ENCODE measurements at regions not wholly inside any gene's neighbourhood (a gene's known extent, or its start where the extent isn't known, plus 50 kb on each side); places are given as distances from the start of the nearest gene placed in this dataset.
"Not testable (repeated sequence)": the region's sequence is repeated elsewhere in the genome, so short reads cannot be mapped to it uniquely, and the experiment has no call there.

DNA sequence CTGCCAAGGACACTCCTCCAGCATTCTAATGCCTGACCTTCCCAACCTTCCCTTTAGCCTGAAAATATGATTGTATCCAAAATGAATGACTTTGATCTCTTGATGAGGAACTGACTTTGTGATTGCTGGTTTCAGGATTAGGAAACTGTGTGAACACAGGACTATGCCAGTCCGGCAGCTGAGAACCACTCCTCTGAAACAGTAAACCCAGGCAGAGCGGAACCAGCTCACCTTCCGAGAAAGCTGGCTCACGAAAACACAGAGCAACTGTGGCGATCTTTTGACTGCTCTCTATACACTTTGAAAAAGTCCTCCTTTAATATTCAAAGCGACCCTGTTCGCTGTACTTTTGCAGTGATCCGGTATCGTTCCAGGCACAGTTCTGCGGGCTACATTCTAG is 258.8 kb upstream of the IRS2 start:
- DNase-seq (ENCODE audit: low read depth, low spot score): no peak

DNA sequence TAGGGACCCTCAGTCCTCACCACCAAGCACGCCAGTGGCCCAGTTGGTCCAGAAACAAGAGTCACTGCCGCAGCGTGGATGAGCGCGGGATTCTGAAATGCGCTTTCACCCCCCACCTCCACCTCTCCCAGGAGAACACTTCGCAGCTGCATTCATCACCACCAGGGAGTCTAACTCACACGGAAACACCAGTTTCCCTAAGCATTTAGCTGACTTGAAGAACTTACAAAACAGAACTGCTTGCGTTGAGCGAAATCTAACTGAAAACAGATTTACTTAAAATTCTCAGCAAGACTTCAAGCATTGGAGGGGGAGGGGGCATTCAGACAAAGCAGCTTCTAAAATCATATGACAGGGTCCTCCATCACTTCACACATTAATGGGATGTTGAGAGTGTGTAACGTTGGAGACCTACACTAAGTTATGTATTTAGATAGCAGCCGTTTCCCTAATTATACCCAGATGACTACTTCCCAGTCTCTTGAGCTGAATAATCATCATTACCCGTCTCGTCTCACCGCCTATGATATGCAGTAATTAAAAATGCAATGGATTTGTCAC is 258.2 kb upstream of the IRS2 start:
- DNase-seq (ENCODE audit: low read depth, low spot score): no peak

DNA sequence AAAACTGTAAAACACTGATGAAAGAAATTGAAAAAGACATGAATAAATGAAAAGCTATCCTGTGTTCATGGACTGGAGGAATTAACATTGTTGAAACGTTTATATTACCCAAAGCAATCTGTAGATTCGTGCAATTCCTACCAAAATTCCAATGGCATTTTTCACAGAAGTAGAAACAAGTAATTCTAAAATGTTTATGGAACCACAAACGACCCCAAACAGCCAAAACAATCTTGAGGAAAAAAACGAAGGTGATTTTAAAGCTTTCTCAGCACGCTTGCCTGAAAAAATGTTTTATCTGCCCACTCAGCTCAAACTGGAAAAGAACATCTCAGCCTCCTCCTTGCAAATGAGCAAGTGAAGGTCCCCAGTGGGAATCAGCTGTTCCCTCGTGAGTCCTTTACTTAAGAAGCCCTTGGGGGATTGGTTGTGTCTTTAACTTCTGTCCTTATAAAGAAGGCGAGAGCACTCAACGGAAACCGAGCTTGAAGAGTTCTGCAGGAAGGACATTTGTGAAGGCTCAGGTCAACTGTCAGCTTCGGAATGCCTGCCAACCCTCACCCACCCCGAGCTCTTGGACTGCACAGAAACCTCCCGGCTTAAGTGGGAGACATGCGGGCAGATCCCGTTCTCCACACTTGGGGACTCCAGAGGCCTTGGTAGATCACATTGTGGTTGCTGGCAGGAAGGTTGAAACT is 256.0 kb upstream of the IRS2 start:
- no peak for DNase-seq (ENCODE audit: low read depth, low spot score)

DNA sequence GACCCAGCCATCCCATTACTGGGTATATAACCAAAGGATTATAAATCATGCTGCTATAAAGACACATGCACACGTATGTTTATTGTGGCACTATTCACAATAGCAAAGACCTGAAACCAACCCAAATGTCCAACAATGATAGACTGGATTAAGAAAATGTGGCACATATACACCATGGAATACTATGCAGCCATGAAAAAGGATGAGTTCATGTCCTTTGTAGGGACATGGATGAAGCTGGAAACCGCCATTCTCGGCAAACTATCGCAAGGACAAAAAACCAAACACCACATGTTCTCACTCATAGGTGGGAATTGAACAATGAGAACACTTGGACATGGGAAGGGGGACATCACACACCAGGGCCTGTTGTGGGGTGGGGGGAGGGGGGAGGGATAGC is 255.3 kb upstream of the IRS2 start:
- DNase-seq (ENCODE audit: low read depth, low spot score): not testable (repeated sequence)

DNA sequence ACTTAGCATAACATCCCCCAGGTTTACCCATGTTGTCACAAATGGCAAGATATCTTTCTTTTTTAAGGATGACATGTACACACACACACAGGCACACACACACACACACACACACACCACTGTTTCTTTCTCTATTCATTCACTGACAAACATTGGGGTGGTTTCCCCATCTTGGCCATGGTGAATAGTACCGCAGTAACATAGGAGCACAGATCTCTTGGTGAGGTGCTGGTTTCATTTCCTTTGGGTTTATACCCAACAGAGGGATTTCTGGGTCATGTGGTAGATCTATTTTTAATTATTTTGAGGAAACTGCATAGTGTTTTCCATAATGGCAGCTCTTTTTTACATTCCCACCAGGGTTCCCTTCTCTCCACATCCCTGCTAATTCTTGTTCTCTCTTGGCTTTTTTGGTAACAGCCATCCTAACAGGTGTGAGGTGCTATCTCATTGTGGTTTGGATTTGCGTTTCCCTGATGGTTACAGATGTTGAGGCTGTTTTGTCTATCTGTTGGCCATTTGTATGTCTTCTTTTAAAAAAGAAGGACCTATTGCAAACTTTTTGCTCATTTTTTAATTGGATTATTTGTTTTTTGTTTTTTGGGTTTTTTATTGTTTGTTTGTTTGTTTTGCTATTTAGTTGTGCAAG is 251.7 kb upstream of the IRS2 start:
- DNase-seq (ENCODE audit: low read depth, low spot score): no peak

DNA sequence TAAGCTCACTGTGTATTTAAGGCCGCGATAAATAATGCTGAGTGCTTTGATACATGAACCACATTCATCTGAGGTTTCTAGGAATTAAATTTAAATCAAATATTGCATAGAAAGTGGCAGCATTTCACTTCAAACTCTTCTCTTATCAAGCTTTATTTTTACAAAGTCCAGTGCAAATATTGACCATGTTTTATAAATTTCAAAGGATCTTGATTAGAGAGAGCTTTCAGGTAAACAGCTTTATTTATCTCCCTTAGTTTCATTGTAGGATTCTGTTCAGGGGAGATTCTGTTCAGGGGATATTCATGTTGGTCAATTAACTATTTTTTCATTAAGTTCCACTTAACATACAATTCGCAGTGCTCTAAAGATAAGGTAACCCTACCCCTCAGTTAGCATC is 249.7 kb upstream of the IRS2 start:
- DNase-seq (ENCODE audit: low read depth, low spot score): no peak

DNA sequence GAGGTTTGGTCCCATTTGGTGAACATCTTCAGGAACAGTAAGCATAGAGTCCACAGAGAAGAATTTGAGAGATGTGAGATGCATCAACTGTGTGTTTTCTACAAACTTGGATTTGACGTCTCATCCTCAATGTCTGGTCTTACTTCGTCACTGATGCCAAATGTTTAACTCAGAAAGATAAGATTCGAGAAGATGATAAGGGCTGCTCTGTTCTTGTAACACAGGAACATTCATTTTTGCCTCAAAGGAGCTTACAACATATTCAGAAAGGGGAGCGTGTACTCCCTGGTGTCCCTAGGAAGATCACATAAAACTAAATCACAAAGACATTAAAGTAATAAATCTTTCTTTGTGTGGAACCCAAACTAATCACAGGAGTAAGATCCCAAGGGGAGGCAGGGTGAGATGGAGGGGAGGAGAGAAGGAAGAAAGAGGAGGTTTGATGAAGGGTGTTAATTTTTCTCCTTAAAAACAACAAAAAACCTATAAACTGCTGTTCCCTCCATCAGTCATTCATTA is 247.7 kb upstream of the IRS2 start:
- DNase-seq (ENCODE audit: low read depth, low spot score): no peak

DNA sequence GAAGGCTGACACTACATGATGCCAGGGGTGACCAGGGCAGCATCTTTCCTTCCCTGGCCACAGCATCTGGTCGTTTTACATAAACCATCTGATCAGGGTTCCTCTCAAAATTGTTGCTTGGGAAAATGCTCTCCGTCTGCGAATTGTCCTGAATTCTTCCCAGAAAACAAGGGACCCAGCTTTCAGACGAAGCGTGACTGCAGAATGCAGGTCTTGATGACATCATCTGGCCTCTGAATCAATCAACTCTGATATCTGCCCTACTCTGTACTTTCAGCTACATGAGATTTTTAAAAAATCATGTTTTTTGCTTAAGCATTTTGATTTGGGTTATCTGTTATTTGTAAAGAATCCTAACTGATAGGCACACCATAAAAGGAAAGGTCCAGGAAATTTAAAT is 246.6 kb upstream of the IRS2 start:
- no peak for DNase-seq (ENCODE audit: low read depth, low spot score)

DNA sequence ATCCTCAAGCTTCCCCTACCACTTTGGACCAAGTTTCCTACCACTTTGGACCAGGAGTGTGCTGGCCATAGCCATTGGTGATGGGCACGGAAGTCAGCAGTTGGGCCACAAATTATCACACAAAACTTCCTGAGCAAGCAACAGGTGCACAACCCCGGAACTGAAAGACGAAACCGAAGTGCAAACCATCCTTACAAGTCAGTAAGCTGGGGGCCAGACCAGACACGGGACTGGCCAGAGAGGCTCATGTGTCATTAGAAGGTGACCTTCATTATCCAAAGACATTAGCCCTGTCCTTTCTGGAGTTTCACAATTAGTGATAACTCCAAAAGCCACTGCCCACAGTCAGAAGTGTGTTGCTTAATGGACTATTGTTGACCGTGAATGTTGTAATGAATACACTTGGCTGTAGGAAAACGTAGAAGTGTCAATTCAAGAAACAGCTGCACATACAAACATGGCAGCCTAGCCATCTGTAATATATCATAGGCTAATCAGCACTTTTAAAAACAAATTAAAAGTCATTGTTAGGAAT is 244.1 kb upstream of the IRS2 start:
- no peak for DNase-seq (ENCODE audit: low read depth, low spot score)

DNA sequence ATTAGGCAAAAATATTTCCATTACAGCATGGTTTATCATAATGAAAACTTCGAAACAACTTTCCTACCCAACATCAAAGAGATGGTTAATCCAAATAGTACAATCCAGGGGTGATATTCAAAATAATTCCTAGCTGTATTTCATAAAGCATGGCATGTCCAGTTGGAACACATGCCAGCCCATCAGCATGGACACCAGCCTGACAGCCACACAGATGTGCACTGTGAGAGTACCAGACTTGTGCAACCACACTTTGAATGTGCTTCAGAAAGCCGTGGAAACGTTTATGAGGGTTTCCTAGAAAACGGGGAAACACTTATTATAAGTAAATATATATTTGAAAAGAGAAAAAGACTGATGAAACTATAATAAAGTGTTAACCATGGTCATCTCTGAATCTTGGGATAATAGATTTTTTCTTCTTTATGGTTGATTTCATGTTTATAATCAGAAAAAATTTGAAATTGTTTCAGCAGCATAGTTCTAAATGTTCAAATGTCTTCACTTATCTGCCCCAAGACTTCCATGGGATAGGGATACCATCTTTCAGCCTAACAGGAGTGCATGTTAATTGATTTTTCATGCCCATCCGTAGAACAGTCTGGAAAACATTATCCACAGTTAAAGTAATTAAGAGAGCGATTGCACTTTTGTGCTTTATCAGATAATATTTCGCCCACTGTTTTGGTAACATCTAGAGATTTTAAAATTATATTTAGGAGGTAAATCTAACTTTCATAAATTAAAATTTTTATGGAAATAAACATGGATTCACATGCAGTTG is 242.6 kb upstream of the IRS2 start:
- no peak for DNase-seq (ENCODE audit: low read depth, low spot score)

DNA sequence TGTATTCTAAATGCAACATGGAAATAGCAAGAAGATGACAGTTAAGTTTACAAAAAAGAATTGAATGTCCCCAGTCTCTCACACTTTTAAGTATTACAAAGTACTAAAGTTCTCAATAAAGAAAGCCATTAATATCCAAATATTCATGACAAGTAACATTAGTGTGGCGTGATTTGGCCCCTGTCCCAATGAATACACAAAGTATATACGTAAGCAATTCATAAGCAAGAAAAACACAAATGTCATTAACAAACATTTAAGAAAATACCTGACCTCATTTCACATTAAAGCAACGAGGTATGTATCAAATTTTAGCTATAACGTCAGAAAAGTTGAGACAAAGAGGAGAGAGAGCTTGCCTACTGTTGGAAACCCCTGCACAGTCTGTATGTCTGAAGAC is 241.9 kb upstream of the IRS2 start:
- no peak for DNase-seq (ENCODE audit: low read depth, low spot score)

DNA sequence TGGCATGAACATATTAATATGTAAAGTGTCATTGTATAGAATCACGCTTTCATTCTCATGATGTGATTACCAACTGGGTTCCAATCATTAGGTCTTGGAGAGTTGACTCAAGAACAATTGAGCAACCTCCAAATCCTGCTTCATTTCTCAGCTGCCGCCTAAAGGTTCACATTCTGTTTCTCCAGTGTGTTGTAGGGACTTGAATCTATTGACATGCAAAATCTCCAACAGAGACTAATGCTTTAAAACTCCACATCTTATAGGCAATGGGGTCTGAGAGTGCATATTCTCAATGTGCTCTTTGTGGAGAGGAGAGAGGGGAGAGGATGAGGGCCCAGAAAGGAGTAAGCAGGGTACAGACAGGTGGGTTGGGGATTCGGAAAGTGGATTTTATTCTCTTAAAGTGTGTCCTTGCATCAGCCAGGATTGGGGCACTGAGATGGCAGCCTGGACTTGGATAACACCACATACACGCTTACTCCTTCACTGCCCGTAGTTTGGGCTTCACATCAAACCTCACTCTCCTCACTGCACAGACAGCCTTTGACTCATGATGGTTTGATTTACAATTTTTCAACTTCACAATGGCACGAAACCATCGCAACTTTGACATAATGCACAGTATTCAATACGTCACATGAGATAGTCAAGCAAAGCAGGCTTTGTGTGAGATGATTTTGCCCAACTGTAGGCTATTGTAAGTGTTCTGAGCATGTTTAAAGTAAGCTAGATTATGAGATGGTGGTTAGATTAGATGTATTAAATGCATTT is 241.3 kb upstream of the IRS2 start:
- no peak for DNase-seq (ENCODE audit: low read depth, low spot score)

DNA sequence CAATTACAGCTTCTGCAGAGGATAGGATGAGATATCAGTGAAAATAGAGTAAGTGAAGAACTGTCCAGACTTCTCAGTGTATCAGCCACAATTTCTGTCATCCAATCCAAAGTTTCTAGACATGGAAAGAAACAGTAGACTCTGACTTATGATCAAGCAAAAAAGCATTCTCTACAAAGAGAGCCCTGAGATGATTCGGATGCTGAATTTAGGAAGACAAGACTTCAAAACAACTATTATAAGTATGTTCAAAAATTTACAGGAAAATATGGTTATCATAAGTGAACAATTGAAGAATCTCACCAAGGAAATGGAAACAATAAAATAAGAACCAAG is 238.2 kb upstream of the IRS2 start:
- no peak for DNase-seq (ENCODE audit: low read depth, low spot score)

DNA sequence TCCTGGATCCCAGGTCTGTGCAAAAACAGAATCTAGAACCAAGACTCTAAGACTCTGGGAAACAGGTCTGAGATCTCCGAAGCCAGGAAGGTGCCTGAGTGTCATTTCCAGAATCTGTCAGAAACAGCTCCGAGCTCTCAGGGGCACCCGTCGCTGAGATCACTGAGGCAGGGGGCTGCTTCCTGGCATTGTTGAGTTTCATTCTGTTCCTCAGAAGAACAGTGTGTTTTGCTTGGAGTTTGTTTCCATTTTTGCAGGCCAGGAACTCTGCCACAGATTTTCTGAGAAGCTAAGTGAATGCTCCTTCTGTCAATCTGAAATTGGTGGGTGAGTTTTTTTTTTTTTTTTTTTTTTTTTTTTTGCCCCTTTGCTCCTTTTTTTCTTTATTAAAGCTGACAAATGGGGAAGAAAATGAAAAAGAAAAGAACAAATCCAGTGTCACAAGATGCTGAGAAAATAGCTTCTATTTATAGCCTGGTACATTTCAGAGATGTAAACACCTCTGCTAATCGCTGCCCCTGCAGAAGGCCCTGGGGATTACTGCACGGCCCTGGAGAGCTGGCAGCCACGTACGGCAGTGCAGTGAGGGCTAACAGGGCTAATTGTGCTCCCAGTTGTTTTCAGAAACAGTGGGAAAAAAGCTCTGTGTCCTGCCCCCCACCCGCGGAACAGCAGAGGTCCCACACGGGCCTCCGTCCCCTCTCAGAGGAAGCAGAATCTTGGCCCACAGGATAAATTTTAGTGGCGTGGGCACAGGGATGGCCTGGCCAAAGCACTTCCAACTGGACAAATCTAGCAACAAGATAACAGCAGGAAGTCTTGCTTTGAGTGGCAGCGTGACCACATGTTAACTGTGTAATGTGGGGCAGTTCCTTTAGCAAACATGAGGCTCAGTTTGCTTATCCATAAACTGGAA is 237.6 kb upstream of the IRS2 start:
- no peak for DNase-seq (ENCODE audit: low read depth, low spot score)

DNA sequence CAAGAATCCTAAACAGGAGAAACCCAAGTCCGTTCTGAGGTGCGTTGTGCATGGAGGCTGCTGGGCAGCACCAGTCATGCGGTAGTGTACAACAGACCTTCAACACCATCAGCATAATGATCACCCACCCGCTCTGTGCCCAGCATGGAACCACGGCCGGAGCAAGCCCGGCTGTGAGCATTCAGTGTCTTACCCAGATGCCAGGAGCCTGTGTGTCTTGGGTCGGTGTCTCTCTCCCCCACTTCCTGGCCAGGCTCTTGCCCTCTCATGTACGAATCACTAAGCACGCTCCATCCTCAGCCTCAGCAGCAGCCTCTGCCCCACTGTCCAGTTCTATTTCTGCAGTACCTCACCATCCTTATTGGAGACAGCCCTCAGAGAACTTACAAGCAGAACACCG is 231.6 kb upstream of the IRS2 start:
- no peak for DNase-seq (ENCODE audit: low read depth, low spot score)

DNA sequence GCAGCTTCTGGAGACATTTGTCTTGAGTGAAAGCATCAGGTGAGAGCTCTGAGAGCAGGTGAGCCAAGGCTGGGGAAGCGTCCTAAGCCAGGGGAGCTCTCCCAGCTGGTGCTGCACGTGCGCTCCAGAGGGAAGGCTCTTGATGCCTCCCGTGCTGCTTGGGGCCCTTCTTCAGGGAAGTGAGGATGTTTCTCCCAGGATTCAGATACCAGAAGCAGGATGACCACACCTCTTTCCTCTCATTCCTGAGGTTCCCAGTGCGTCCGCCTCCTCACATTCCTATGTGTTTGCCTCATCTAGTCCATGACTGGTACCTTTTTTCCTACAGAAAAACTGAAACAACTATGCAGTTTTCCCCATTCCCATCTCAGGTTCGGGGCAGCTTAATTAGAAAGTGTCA is 231.0 kb upstream of the IRS2 start:
- no peak for DNase-seq (ENCODE audit: low read depth, low spot score)

DNA sequence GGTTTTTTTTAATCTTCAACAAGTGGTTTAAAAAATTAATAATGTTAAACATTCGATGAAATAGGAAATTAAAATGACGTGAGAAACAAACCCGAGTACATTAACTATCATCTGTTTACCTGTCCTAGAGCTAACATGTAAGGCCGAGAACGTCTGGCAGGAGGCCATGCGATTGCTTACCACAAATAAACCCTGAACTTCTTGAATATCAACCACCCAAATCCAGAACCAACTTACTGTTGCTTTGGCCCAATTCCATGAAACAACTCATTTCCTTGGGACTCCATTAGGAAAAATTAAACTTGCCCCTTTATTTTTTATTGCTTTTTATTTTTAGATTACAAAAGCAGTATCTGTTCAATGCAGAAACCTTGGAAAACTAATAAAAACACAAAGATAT is 228.9 kb upstream of the IRS2 start:
- no peak for DNase-seq (ENCODE audit: low read depth, low spot score)

DNA sequence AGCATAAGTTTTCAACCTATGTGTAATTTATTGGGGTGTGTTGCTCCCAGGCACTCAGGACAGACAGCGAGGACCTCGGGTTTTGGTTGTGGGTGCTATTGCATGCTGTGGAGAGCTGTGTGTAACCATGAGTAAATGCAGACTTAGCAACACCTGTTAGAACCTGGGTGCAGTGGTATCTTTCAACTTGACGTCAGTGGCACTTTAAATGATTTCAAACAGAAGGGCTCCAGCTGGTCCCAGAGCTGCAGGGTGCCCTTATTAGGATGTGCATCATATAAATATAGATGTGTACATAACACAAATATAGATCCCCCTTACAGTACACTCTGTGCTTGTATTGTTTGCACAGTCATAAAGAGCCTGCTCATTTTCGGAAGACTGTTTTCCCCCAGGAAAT is 228.3 kb upstream of the IRS2 start:
- DNase-seq (ENCODE audit: low read depth, low spot score): no peak

DNA sequence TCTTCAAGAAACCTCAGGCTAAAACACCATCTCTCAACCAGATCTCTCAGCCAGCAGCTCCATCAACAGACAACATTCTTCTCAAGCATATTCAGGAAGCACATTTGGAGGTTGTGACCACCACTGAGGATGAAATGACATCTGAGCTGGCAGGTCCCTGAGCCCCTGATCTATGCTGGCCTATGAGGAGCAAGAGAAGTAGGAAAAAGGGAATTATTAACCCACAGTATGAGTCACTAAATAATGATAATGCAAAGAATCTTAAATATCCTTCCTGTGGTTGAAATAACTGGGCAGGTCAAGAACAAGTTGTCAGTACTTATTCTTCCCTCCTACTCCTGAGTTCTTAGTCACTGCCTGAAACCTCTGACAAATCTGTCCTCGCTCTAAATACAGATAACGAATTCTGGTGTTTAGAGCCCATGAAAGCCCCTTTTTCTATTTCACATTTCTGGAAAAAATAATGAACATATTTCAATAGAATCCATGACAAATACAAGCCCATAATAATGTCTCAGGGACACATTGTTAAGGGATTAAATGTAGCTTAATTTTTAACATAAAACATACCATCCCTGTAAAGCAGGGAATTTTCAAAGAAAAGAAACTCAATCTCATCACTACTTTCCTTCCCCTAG is 225.8 kb upstream of the IRS2 start:
- peak; percentile 70 for DNase-seq (ENCODE audit: low read depth, low spot score)

Data from smooth muscle cell of the brain vasculature (primary cell).